ENCODE measurements at regions not wholly inside any gene's neighbourhood (a gene's known extent, or its start where the extent isn't known, plus 50 kb on each side); places are given as distances from the start of the nearest gene placed in this dataset.
"Not testable (repeated sequence)": the region's sequence is repeated elsewhere in the genome, so short reads cannot be mapped to it uniquely, and the experiment has no call there.

DNA sequence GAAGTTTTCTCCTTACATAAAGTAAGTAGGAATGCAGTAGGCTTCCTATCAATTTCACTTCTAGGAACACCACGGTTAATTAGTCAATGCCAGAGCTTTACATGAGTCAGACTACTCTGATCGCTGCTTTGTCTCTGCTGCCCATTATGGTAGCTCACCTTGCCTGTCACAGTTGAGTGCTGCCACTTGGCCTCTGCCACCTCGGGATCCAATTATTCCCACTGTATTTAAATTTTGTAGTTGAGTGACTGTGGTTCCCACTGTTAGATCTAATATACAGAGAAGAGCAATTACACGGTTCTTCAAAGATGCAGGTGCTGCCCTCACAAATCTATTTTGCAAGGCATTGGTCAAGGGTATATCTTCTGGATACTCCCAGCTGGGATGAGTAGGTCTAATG, 92.5 kb upstream of the CABCOCO1 start:
- H3K79me2 ChIP-seq (ENCODE audit: control insufficient read depth in 1 of 2, insufficient read depth in 2 of 2, low read length in 2 of 2); H3K27me3 ChIP-seq (replicated peaks in 1 of 4; ENCODE audit: control insufficient read depth in 3 of 4, extremely low read depth in 1 of 4, insufficient read depth in 3 of 4, low read length in 3 of 4); H2AFZ ChIP-seq (ENCODE audit: low read length); H3K79me1 ChIP-seq (ENCODE audit: low read depth, low read length); H3K56ac ChIP-seq (replicated peaks; ENCODE audit: insufficient read length, low read depth, low read length); H2BK12ac ChIP-seq (ENCODE audit: low read depth, low read length); H2BK15ac ChIP-seq (ENCODE audit: low read length); H3K14ac ChIP-seq (ENCODE audit: insufficient read length); H3K23ac ChIP-seq (ENCODE audit: insufficient read length); H4K8ac ChIP-seq (ENCODE audit: extremely low read depth, insufficient read depth, low read length); H3K9ac ChIP-seq (replicated peaks in 1 of 4; ENCODE audit: extremely low read depth in 1 of 4, low read depth in 3 of 4, low read length in 3 of 4); H2BK5ac ChIP-seq (ENCODE audit: low read depth, low read length); H3K4me3 ChIP-seq (ENCODE audit: extremely low read depth in 1 of 4, insufficient read depth in 2 of 4, low read depth in 3 of 4, low read length in 4 of 4); H4K5ac ChIP-seq (ENCODE audit: insufficient read length, low read depth, low read length); H4K91ac ChIP-seq (replicated peaks; ENCODE audit: insufficient read length, low read length); H3K4me1 ChIP-seq (replicated peaks in 1 of 4; ENCODE audit: control insufficient read depth in 3 of 4, insufficient read depth in 4 of 4, low read length in 3 of 4); H3K4me2 ChIP-seq (ENCODE audit: insufficient read depth in 1 of 2, low read depth in 2 of 2, low read length in 2 of 2); H3K4ac ChIP-seq (replicated peaks; ENCODE audit: insufficient read length, low read depth, low read length); POLR2A ChIA-PET (ENCODE audit: partially characterized antibody); H2AK5ac ChIP-seq (ENCODE audit: low read depth, low read length); H2BK120ac ChIP-seq (replicated peaks; ENCODE audit: low read depth, low read length); H3K27ac ChIP-seq (ENCODE audit: low read depth, low read length); DNase-seq (ENCODE audit: low read depth in 1 of 2, low spot score in 2 of 2); H2BK20ac ChIP-seq (ENCODE audit: low read length); H3K23me2 ChIP-seq (ENCODE audit: low read depth, low read length); FAIRE-seq; H4K20me1 ChIP-seq (replicated peaks in 1 of 2; ENCODE audit: control insufficient read depth in 1 of 2, insufficient read depth in 2 of 2, low read length in 2 of 2); H3K36me3 ChIP-seq (ENCODE audit: control insufficient read depth in 2 of 4, insufficient read depth in 4 of 4, low read length in 3 of 4); H3K18ac ChIP-seq (ENCODE audit: extremely low read depth, low read length): not testable (repeated sequence)
- H3K9me3 ChIP-seq (ENCODE audit: insufficient read depth in 2 of 2, low read depth in 1 of 2, low read length in 1 of 2): peaks cover 11 to 13% of the 10 kb centered on the region in 2 experiments; a peak in 3 of 4 replicates
- CTCF ChIA-PET (ENCODE audit: partially characterized antibody): interaction anchor here (1.3 kb wide), 1 partner anchor 37 kb away, joined by 3 read pairs; no protein-coding TSS in a partner anchor
- WGBS, 2 experiments (ENCODE audit: extremely low coverage in 1 of 2, insufficient coverage in 1 of 2, insufficient read length in 1 of 2, insufficient replicate concordance in 2 of 2, low coverage in 1 of 2, low lambda C conversion rate in 2 of 2, missing lambda C conversion rate in 1 of 2): 44% methylated on average over 4 of the region's 4 CpGs; no CpG with 5 or more reads in 1 of the 2 experiments

Data from H1 (cell line).